Progenitor cell of endocrine pancreas (in vitro differentiated cells): ENCODE measurements at regions not wholly inside any gene's neighbourhood (a gene's known extent, or its start where the extent isn't known, plus 50 kb on each side); places are given as distances from the start of the nearest gene placed in this dataset.

Source experiments
- DNase-seq: peaks from one replicate; pipeline ENCODE4 v3.0.0; 2021; ENCODE audit warnings: low spot score; ENCODE audit not compliant: unreplicated experiment
- H3K27ac Mint-ChIP-seq: 2 replicates; pipeline ENCODE4 v1.8.0; 2021; ENCODE audit warnings: mild to moderate bottlenecking, moderate library complexity, mixed read lengths
- H3K27me3 Mint-ChIP-seq: 2 replicates; pipeline ENCODE4 v1.8.0; 2021; ENCODE audit warnings: mixed read lengths
- H3K36me3 Mint-ChIP-seq: 2 replicates; pipeline ENCODE4 v1.8.0; 2022; ENCODE audit warnings: mixed read lengths; ENCODE audit not compliant: insufficient read depth
- H3K4me1 Mint-ChIP-seq: 2 replicates; pipeline ENCODE4 v1.8.0; 2021; ENCODE audit warnings: low read depth, mixed read lengths
- H3K4me3 Mint-ChIP-seq: 2 replicates; pipeline ENCODE4 v1.8.0; 2021; ENCODE audit warnings: low read depth, mild to moderate bottlenecking, moderate library complexity, mixed read lengths
- H3K9me3 Mint-ChIP-seq: 2 replicates; pipeline ENCODE4 v1.8.0; 2021; ENCODE audit warnings: low read depth, mixed read lengths
- TF ChIP-seq, protein P1 (sequence below): fragments of 200-600 bp; sonication (generic); IDR thresholded peaks from one replicate; pipeline ENCODE4 v1.5.0; 2021; ENCODE audit warnings: antibody characterized with exemption, mild to moderate bottlenecking; ENCODE audit not compliant: unreplicated experiment

DNA sequence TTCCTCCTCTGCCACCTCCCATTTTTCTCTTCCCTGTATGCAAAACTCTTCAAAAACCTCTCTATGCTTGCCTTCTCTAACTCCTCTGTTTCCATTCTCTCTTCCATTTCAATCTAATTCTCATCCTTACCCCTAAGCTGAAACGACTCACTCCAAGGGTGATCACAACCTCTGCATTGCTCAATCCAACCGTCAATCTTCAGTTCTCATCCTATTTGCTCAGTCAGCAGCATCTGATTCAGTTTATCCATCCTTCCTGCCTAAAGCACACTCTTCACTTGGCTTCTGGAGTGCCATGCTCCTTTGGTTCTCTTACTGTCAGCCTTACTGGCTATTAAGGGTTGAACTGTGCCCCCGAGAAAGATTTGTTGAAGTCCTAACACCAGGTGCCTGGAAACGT, 163.5 kb upstream of the NEBL start:
- Mint-ChIP-seq H3K4me1 (peaks cover 6% of the 10 kb centered on the region), H3K9me3 (peaks cover 4% of the 10 kb centered on the region), H3K27ac (no peak overlapping the region), H3K27me3 (no peaks in the 10 kb centered on the region), H3K4me3 (no peak overlapping the region), H3K36me3 (peaks cover 4% of the 10 kb centered on the region)
- no peak for DNase-seq
- TF ChIP-seq, protein P1, sequence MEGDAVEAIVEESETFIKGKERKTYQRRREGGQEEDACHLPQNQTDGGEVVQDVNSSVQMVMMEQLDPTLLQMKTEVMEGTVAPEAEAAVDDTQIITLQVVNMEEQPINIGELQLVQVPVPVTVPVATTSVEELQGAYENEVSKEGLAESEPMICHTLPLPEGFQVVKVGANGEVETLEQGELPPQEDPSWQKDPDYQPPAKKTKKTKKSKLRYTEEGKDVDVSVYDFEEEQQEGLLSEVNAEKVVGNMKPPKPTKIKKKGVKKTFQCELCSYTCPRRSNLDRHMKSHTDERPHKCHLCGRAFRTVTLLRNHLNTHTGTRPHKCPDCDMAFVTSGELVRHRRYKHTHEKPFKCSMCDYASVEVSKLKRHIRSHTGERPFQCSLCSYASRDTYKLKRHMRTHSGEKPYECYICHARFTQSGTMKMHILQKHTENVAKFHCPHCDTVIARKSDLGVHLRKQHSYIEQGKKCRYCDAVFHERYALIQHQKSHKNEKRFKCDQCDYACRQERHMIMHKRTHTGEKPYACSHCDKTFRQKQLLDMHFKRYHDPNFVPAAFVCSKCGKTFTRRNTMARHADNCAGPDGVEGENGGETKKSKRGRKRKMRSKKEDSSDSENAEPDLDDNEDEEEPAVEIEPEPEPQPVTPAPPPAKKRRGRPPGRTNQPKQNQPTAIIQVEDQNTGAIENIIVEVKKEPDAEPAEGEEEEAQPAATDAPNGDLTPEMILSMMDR = no peak

DNA sequence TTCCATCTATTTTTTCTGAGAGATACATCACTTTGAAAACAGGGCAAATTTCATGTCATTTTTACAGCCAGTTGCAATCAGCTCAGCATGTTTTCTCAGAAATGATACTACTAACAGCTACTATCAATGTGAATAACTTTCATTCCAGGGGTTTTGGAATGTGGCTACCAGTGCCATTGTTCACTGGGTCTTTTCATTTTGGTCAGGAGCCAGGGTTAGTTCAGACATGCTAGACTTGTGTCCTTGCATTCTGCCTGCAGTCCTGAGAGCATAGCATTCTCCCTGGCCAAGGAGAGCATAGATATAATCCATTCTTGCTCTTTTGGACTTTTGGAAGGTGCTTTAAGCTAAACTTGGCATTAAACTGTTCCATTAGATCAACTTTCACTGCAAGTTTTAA, 160.9 kb upstream of the NEBL start:
- no peak for DNase-seq
- TF ChIP-seq, protein P1 = no peak
- H3K27me3 Mint-ChIP-seq = no peaks in the 10 kb centered on the region
- peaks cover 4% of the 10 kb centered on the region for H3K9me3 Mint-ChIP-seq
- peaks cover 6% of the 10 kb centered on the region for H3K4me1 Mint-ChIP-seq
- H3K4me3 Mint-ChIP-seq = no peak overlapping the region
- H3K36me3 Mint-ChIP-seq = peaks cover 4% of the 10 kb centered on the region
- no peak overlapping the region for H3K27ac Mint-ChIP-seq

DNA sequence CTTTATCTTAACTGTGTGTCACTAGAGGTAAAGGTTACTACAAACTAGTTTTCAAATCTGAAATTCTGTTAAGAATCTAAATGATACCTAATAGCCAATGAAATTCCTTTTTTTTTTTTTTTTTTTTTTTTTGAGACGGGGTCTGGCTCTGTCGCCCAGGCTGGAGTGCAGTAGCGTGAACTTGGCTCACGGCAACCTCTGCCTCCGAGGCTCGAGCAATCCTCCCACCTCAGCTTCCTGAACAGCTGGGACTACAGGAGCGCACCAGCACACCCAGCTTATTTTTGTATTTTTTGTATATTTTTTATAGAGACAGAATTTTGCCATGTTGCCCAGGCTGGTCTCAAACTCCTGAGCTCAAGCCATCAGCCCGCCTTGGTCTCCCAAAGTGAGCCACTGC, 160.3 kb upstream of the NEBL start:
- H3K27me3 Mint-ChIP-seq = no peaks in the 10 kb centered on the region
- peaks cover 4% of the 10 kb centered on the region for H3K36me3 Mint-ChIP-seq
- H3K4me3 Mint-ChIP-seq = no peak overlapping the region
- H3K27ac Mint-ChIP-seq = no peak overlapping the region
- H3K9me3 Mint-ChIP-seq = peaks cover 4% of the 10 kb centered on the region
- TF ChIP-seq, protein P1 = no peak
- no peak for DNase-seq
- H3K4me1 Mint-ChIP-seq = peaks cover 6% of the 10 kb centered on the region

DNA sequence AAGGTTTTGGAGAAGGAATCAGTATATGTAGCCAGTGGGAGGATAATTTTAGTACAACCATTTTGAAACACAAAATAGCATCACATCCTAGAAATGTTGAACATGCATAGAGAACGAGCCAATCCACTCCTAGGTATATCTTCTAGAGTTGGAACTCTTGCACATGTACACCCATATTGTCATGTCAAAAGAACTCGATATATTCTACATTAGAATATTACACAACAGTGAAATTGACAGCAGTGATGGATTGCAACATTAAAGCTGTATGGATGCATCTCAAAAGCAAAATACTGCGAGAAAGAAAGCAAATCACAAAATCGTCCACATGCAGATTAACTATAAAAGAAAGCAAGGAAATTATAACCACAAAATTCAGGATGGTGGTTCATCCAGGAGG, 159.3 kb upstream of the NEBL start:
- DNase-seq = no peak
- H3K27ac Mint-ChIP-seq = no peak overlapping the region
- no peaks in the 10 kb centered on the region for H3K4me1 Mint-ChIP-seq
- peaks cover 4% of the 10 kb centered on the region for H3K36me3 Mint-ChIP-seq
- TF ChIP-seq, protein P1 = no peak
- H3K4me3 Mint-ChIP-seq = no peak overlapping the region
- H3K9me3 Mint-ChIP-seq = peaks cover 7% of the 10 kb centered on the region
- no peaks in the 10 kb centered on the region for H3K27me3 Mint-ChIP-seq

DNA sequence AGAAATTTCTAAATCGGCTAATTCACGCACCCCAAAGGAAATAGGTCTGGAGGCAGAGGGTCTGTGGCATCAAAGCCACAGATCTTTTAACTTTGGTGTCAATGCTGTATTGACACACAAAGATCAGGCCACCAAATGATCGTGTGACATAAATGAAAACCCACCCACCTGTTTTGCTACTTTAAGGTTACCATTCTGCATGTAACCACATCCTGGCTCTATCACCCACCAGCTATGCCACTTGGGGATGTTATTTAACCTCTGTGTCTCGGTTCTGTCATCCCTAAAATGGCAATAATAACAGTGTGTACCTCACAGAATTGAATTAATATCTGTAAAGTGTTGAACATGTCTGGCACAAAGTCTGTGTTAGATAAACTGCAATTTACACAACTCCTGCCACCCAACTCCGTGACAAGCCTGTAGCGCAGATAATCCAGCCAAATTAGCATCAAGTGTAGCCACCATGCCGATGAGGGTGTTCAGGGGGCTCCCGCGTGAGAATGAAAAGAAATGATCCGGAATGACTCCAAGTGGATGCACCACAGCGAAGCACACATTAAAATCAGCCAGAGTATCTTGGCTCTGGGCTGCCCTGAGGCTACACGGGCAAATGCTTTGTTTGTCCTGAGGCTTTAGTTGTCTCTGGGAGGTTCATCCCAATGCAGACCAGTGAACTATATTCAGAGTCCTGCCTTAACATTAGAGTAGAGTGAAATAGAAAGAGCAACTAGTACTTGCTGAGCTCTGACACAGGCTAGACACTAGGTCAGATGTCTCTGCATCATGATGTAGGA, 158.4 kb upstream of the NEBL start:
- TF ChIP-seq, protein P1 = no peak
- Mint-ChIP-seq H3K4me1 (no peaks in the 10 kb centered on the region), H3K36me3 (peaks cover 4% of the 10 kb centered on the region), H3K9me3 (peaks cover 10% of the 10 kb centered on the region), H3K4me3 (no peak overlapping the region), H3K27ac (no peak overlapping the region), H3K27me3 (no peaks in the 10 kb centered on the region)
- no peak for DNase-seq
